Kidney (tissue), 13 donors: ENCODE measurements at regions not wholly inside any gene's neighbourhood (a gene's known extent, or its start where the extent isn't known, plus 50 kb on each side); places are given as distances from the start of the nearest gene placed in this dataset.

ENCODE experiments used
- DNase-seq, 5 donors: peaks; one replicate each; pipeline ENCODE4 v3.0.0-alpha.2; 2013 to 2020
- FAIRE-seq: peaks from 2 replicates; lab custom pipeline; 2012; peaks lifted over from hg19 to GRCh38; lab: Jason Lieb, UNC
- H3K27ac ChIP-seq, 2 donors: one replicate each; pipeline ENCODE4 v1.7.0; 2013; ENCODE audit warnings: low read depth in 2 of 2, low read length in 2 of 2, inconsistent platforms in 1 of 2
- H3K27me3 ChIP-seq: one replicate; pipeline ENCODE4 v1.7.1; 2013; ENCODE audit warnings: low read length, inconsistent platforms; ENCODE audit not compliant: control insufficient read depth, insufficient read depth
- H3K36me3 ChIP-seq, 3 donors: one replicate each; pipeline versions ENCODE4 v1.7.0 to v1.7.1; 2013; ENCODE audit warnings: low read length in 3 of 3, control low read depth in 1 of 3, inconsistent platforms in 1 of 3; ENCODE audit not compliant: insufficient read depth in 3 of 3, control insufficient read depth in 2 of 3
- H3K4me1 ChIP-seq, 3 donors: one replicate each; pipeline versions ENCODE4 v1.7.0 to v1.7.1; 2013; ENCODE audit warnings: low read length in 3 of 3, inconsistent platforms in 1 of 3, low read depth in 1 of 3; ENCODE audit not compliant: control insufficient read depth in 2 of 3, insufficient read depth in 2 of 3
- H3K4me3 ChIP-seq, 3 donors: one replicate each; pipeline versions ENCODE4 v1.7.0 to v1.8.1; 2013; ENCODE audit warnings: low read length in 3 of 3, control low read depth in 1 of 3, inconsistent platforms in 1 of 3
- H3K9ac ChIP-seq, 3 donors: one replicate each; pipeline versions ENCODE4 v1.7.0 to v1.7.1; 2013; ENCODE audit warnings: low read length in 3 of 3, control low read depth in 1 of 3, inconsistent platforms in 1 of 3
- H3K9me3 ChIP-seq, 3 donors: one replicate each; pipeline versions ENCODE4 v1.7.0 to v1.7.1; 2013; ENCODE audit warnings: low read length in 3 of 3, control low read depth in 1 of 3, inconsistent platforms in 1 of 3; ENCODE audit not compliant: control insufficient read depth in 2 of 3, insufficient read depth in 1 of 3
- intact Hi-C: fragments of 100-400 bp; cut with DNase I; formaldehyde crosslinking; loops from one replicate; pipeline ENCODE4 v1.11.1; 2022
- TF ChIP-seq, protein P1 (sequence below): IDR thresholded peaks from 3 replicates; pipeline ENCODE4 v1.5.1; 2012; ENCODE audit warnings: mild to moderate bottlenecking, moderate library complexity, borderline replicate concordance; ENCODE audit not compliant: insufficient read depth; ENCODE audit errors: extremely low read depth
- donor health status: control.
- donor health status: control.
- donor health status: control.
- donor health status: control.
- donor health status: control.
- donor health status: DM: yes; HTN: yes; CAD: no.
- donor health status: Normal renal cell carcinoma (clear cell type).

DNA sequence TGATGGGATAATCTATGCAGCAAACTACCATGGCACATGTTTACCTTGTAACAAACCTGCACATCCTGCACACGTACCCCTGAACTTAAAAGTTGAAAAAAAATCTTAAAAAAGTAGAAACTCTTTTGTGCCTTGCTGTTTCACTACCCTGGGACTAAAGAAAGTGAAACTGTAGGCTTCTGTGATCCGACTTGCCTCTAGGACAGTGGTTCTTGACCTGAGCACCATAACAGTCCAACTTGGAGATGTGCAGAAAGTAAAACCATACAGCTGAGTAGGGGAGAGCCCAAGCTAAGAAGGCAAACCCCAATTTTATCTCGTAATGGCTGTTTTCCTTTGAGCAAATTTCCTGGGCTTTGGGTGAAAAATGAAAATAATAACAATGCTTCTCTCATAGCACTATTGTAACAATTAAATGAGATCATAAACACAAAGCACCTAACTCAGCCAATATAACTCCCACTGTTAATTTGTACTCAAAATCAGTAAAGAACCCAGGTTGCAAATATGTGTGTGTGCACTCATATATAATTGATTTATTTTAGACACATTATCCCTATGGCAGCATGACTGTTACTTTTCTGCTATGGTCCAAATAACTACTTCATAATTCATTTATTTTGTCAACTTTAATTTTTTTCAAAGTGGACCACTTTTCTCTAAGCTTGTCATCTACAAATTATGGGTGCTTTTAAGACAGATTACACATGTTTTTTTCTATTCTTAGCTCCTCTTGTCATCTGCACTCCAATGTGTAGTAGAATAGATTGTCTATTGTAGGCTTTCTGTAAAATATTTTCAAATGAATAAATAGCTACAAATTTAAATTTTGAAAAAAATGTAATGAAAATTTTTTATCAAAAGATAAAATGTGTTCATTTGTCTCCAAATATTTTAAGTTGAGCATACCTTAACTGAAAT is 334.9 kb downstream of the BTG1 start:
- Histone ChIP-seq H3K4me1 (no peaks in the 10 kb centered on the region), H3K27me3 (no peaks in the 10 kb centered on the region), H3K9me3 (peaks cover 0 to 3% (median 0%) of the 10 kb centered on the region in 3 donors), H3K4me3 (no peak overlapping the region), H3K9ac (no peak overlapping the region), H3K27ac (no peak overlapping the region), H3K36me3 (no peaks in the 10 kb centered on the region)
- peak; percentile 55 for FAIRE-seq
- no peak for DNase-seq
- intact Hi-C loops: no loop called here
- TF ChIP-seq, protein P1, sequence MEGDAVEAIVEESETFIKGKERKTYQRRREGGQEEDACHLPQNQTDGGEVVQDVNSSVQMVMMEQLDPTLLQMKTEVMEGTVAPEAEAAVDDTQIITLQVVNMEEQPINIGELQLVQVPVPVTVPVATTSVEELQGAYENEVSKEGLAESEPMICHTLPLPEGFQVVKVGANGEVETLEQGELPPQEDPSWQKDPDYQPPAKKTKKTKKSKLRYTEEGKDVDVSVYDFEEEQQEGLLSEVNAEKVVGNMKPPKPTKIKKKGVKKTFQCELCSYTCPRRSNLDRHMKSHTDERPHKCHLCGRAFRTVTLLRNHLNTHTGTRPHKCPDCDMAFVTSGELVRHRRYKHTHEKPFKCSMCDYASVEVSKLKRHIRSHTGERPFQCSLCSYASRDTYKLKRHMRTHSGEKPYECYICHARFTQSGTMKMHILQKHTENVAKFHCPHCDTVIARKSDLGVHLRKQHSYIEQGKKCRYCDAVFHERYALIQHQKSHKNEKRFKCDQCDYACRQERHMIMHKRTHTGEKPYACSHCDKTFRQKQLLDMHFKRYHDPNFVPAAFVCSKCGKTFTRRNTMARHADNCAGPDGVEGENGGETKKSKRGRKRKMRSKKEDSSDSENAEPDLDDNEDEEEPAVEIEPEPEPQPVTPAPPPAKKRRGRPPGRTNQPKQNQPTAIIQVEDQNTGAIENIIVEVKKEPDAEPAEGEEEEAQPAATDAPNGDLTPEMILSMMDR: no peak

DNA sequence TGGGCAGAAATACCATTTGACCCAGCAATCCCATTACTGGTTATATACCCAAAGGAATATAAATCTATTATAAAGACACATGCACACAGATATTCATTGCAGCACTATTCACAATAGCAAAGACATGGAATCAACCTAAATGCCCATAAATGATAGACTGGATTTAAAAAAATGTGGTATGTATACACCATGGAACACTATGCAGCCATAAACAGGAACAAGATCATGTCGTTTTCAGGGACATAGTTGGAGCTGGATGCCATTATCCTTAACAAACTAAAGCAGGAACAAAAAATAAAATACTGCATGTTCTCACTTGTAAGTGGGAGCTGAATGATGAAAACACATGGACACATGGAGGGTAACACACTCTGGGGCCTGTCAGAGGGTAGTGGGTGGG is 335.6 kb downstream of the BTG1 start:
- Histone ChIP-seq H3K9ac (no peak overlapping the region), H3K4me1 (no peaks in the 10 kb centered on the region), H3K4me3 (no peak overlapping the region), H3K9me3 (peaks cover 0 to 9% (median 0%) of the 10 kb centered on the region in 3 donors), H3K36me3 (no peaks in the 10 kb centered on the region), H3K27ac (no peak overlapping the region), H3K27me3 (no peaks in the 10 kb centered on the region)
- intact Hi-C loops: no loop called here
- no peak for FAIRE-seq
- no peak for DNase-seq
- TF ChIP-seq, protein P1: no peak

DNA sequence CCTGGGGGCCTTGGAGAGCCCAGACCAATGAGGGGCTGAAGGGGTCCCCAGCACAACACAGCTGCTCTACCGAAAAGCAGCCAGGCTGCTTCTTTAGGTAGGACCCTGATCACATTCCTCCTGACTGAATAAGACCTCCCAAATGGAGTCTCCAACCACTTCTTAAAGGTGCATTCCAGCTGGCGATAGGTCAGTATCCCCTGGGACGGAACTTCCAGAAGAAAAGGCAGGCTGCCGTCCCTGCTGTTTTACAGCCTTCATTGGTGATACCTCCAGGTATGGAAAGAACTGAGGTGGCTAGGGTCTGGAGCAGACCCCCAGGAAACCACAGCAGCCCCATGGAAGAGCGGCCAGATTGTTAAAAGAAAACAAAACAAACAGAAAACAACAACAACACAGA is 340.6 kb downstream of the BTG1 start:
- Histone ChIP-seq H3K27ac (no peak overlapping the region), H3K4me1 (no peaks in the 10 kb centered on the region), H3K27me3 (no peaks in the 10 kb centered on the region), H3K36me3 (no peaks in the 10 kb centered on the region), H3K4me3 (no peak overlapping the region), H3K9me3 (peaks cover 0 to 9% (median 0%) of the 10 kb centered on the region in 3 donors), H3K9ac (no peak overlapping the region)
- intact Hi-C loops: no loop called here
- DNase-seq (no peak), FAIRE-seq (no peak)
- TF ChIP-seq, protein P1: no peak
